Cardiac muscle cell (in vitro differentiated cells and primary cell): ENCODE measurements at regions not wholly inside any gene's neighbourhood (a gene's known extent, or its start where the extent isn't known, plus 50 kb on each side); places are given as distances from the start of the nearest gene placed in this dataset.

ENCODE experiments used
- DNase-seq, 2 donors: peaks; one replicate each; pipeline versions ENCODE4 v3.0.0 to v3.0.0-alpha.2; 2010 to 2017; ENCODE audit warnings: low read depth in 1 of 2, low spot score in 1 of 2
- H3K27ac ChIP-seq: fragments of 200-600 bp; sonication (generic); 2 replicates; pipeline ENCODE4 v1.5.1; 2016
- H3K27me3 ChIP-seq: fragments of 200-600 bp; sonication (generic); 2 replicates; pipeline ENCODE4 v1.6.0; 2016; ENCODE audit warnings: control low read depth
- H3K36me3 ChIP-seq: fragments of 200-600 bp; sonication (generic); 2 replicates; pipeline ENCODE4 v1.5.1; 2016; ENCODE audit warnings: control low read depth
- H3K4me1 ChIP-seq: fragments of 200-600 bp; sonication (generic); 2 replicates; pipeline ENCODE4 v1.8.1; 2017; ENCODE audit warnings: low read depth, mild to moderate bottlenecking, mixed run types
- H3K4me3 ChIP-seq: fragments of 200-600 bp; sonication (generic); 2 replicates; pipeline ENCODE4 v1.5.1; 2016; ENCODE audit warnings: mild to moderate bottlenecking
- H3K9me3 ChIP-seq: fragments of 200-600 bp; sonication (generic); 2 replicates; pipeline ENCODE4 v1.5.1; 2017; ENCODE audit warnings: low read depth, mild to moderate bottlenecking, control low read depth
- CTCF ChIP-seq: IDR thresholded peaks from 2 replicates; pipeline ENCODE4 v1.5.1; 2012; ENCODE audit warnings: low read depth, mild to moderate bottlenecking, low read length

DNA sequence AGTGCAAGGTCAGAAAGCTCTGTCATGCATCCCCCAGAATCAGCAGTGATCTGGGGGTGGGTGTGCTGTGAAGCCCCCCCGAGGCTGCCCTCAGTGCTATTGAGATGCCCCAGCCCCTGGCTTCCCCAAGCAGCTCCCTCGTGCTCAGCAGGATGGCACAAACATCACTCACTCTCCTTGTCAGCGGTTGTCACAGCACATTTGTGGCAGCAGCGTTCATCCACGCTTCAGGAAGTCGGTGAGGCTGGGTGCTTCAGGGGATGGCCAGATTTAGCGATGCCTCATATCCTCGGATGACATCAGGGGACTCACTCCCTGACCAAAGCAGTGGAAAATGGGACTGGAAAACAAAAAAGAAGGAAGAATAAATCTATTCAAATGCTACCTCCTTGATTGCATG lies 54.4 kb upstream of the SLC6A11 start:
- no peaks in the 10 kb centered on the region for H3K36me3 ChIP-seq
- no peak for DNase-seq
- H3K27ac ChIP-seq: no peak overlapping the region
- H3K4me3 ChIP-seq: no peak overlapping the region
- H3K4me1 ChIP-seq: no peaks in the 10 kb centered on the region
- H3K9me3 ChIP-seq: no peaks in the 10 kb centered on the region
- peaks cover 10% of the 10 kb centered on the region for H3K27me3 ChIP-seq
- no peak for TF ChIP-seq CTCF

GRCh38 chr3:10762116-10762515 lies 53.9 kb upstream of the SLC6A11 start:
- H3K4me3 ChIP-seq: no peak overlapping the region
- no peaks in the 10 kb centered on the region for H3K4me1 ChIP-seq
- no peak overlapping the region for H3K27ac ChIP-seq
- H3K9me3 ChIP-seq: no peaks in the 10 kb centered on the region
- H3K27me3 ChIP-seq: peaks cover 4% of the 10 kb centered on the region
- H3K36me3 ChIP-seq: no peaks in the 10 kb centered on the region
- no peak for TF ChIP-seq CTCF
- no peak for DNase-seq

DNA sequence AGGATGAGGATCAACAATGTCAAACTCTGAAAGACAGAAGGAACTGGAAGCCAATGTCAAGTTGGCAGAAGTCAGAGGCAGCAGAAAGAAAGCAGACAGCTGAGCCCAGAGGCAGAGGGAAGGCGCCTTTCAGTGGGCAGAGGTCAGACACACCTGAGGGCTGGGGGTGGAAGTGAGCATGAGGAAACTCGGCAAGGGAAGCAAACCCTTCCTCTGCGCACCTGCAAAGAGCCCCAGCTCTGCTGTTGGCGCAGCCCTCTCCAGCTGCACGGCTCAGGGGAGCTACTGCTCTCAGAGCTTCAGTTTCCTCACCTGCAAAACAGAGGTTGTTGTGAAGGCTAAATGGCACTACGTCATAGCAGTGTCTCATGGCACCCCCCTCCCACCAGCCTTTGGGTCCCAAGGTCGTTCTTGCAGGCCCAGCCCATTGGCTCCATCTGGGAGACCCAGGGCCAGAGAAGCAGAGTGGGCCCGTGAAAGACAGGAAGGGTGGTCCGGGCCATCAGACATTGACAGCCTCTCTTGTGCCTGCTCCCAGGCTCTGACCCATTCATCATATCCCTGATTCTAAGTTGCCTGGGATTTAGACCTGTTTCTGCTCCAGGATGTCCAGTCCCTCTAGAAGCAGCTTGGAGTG lies 53.3 kb upstream of the SLC6A11 start:
- H3K4me1 ChIP-seq: no peaks in the 10 kb centered on the region
- H3K27ac ChIP-seq: no peak overlapping the region
- no peaks in the 10 kb centered on the region for H3K9me3 ChIP-seq
- H3K27me3 ChIP-seq: no peaks in the 10 kb centered on the region
- no peak overlapping the region for H3K4me3 ChIP-seq
- DNase-seq: no peak
- no peaks in the 10 kb centered on the region for H3K36me3 ChIP-seq
- no peak for TF ChIP-seq CTCF

DNA sequence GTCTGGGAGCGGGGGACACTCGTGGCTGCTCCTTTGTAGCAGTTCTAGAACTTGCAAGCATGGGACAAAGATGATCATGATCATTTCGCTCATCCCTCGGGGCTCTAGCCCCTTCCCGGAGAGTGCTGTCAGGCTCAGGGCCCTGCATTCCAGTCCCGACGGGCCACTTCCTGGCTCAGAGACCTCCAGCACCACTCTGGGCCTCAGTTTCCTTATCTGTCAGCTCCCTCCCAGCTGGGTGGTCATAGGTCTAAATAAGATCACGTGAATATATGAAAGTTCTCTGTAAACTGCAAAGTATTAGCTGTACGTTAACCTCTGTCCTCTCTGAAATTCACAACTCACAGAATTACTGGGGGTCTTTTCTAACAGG lies 52.8 kb upstream of the SLC6A11 start:
- H3K36me3 ChIP-seq: no peaks in the 10 kb centered on the region
- no peak for DNase-seq
- no peaks in the 10 kb centered on the region for H3K4me1 ChIP-seq
- no peaks in the 10 kb centered on the region for H3K9me3 ChIP-seq
- no peak overlapping the region for H3K27ac ChIP-seq
- no peak overlapping the region for H3K4me3 ChIP-seq
- no peaks in the 10 kb centered on the region for H3K27me3 ChIP-seq
- TF ChIP-seq CTCF: no peak

- no peak overlapping the region for H3K27ac ChIP-seq
- no peaks in the 10 kb centered on the region for H3K4me1 ChIP-seq
- TF ChIP-seq CTCF: no peak
- no peaks in the 10 kb centered on the region for H3K36me3 ChIP-seq
- no peaks in the 10 kb centered on the region for H3K9me3 ChIP-seq
- H3K27me3 ChIP-seq: no peaks in the 10 kb centered on the region
- H3K4me3 ChIP-seq: no peak overlapping the region
- DNase-seq: no peak
Observed at GRCh38 chr3:10763817-10764258, 52.2 kb upstream of the SLC6A11 start.
